Left kidney (tissue), 1 donor: ENCODE measurements at regions not wholly inside any gene's neighbourhood (a gene's known extent, or its start where the extent isn't known, plus 50 kb on each side); places are given as distances from the start of the nearest gene placed in this dataset.
"Not testable (repeated sequence)": the region's sequence is repeated elsewhere in the genome, so short reads cannot be mapped to it uniquely, and the experiment has no call there.

ENCODE experiments used
- DNase-seq: peaks from one replicate; pipeline ENCODE4 v3.0.0-alpha.2; 2013

- no peak for DNase-seq
These were observed 114.2 kb upstream of the MAN2A1 start for GRCh38 chr5:109575506-109575905.

GRCh38 chr5:109574985-109575384, 114.7 kb upstream of the MAN2A1 start:
- DNase-seq: no peak

- DNase-seq: no peak
These were observed 116.0 kb upstream of the MAN2A1 start for GRCh38 chr5:109573766-109574165.

GRCh38 chr5:109573256-109573655, 116.5 kb upstream of the MAN2A1 start:
- DNase-seq: no peak

- DNase-seq: no peak
These were observed 117.9 kb upstream of the MAN2A1 start for GRCh38 chr5:109571785-109572184.

- DNase-seq: no peak
These were observed 119.3 kb upstream of the MAN2A1 start for GRCh38 chr5:109570362-109570874.

- no peak for DNase-seq
These were observed 122.2 kb upstream of the MAN2A1 start for GRCh38 chr5:109567374-109568044.

GRCh38 chr5:109566361-109566760, 123.4 kb upstream of the MAN2A1 start:
- DNase-seq: no peak

GRCh38 chr5:109563739-109564138, 126.0 kb upstream of the MAN2A1 start:
- no peak for DNase-seq

- no peak for DNase-seq
These were observed 126.5 kb upstream of the MAN2A1 start for GRCh38 chr5:109563189-109563588.

GRCh38 chr5:109562441-109562840, 127.3 kb upstream of the MAN2A1 start:
- DNase-seq: no peak

GRCh38 chr5:109561447-109561846, 128.3 kb upstream of the MAN2A1 start:
- no peak for DNase-seq

GRCh38 chr5:109560554-109560953, 129.2 kb upstream of the MAN2A1 start:
- no peak for DNase-seq

GRCh38 chr5:109558952-109559351, 130.8 kb upstream of the MAN2A1 start:
- DNase-seq: no peak

GRCh38 chr5:109558364-109558763, 131.4 kb upstream of the MAN2A1 start:
- DNase-seq: no peak

- DNase-seq: no peak
These were observed 135.9 kb upstream of the MAN2A1 start for GRCh38 chr5:109553846-109554245.

GRCh38 chr5:109551234-109551633, 138.5 kb upstream of the MAN2A1 start:
- DNase-seq: not testable (repeated sequence)

- no peak for DNase-seq
These were observed 139.7 kb upstream of the MAN2A1 start for GRCh38 chr5:109550077-109550476.

- no peak for DNase-seq
These were observed 136.7 kb upstream of the PJA2 start for GRCh38 chr5:109546461-109546860.

GRCh38 chr5:109544873-109545272, 135.1 kb upstream of the PJA2 start:
- DNase-seq: not testable (repeated sequence)

- DNase-seq: not testable (repeated sequence)
These were observed 128.9 kb upstream of the PJA2 start for GRCh38 chr5:109538692-109539091.

- not testable (repeated sequence) for DNase-seq
These were observed 125.3 kb upstream of the PJA2 start for GRCh38 chr5:109535090-109535489.

GRCh38 chr5:109533751-109534272, 124.0 kb upstream of the PJA2 start:
- no peak for DNase-seq

GRCh38 chr5:109532773-109533364, 123.1 kb upstream of the PJA2 start:
- DNase-seq: no peak
